Astrocyte of the hippocampus (primary cell): ENCODE measurements at regions not wholly inside any gene's neighbourhood (a gene's known extent, or its start where the extent isn't known, plus 50 kb on each side); places are given as distances from the start of the nearest gene placed in this dataset.

Experiments
- DNase-seq: peaks from one replicate; pipeline ENCODE4 v3.0.0; 2011; ENCODE audit warnings: low read depth, low spot score

GRCh38 chr2:222993920-222994650, 57.9 kb upstream of the KCNE4 start:
- DNase-seq: peak; percentile 91

GRCh38 chr2:222998459-222998858, 53.5 kb upstream of the KCNE4 start:
- DNase-seq: no peak

GRCh38 chr2:223000872-223001796, 50.9 kb upstream of the KCNE4 start:
- no peak for DNase-seq

GRCh38 chr2:223001797-223002175, 50.2 kb upstream of the KCNE4 start:
- DNase-seq: peak; percentile 42
